ENCODE measurements at regions not wholly inside any gene's neighbourhood (a gene's known extent, or its start where the extent isn't known, plus 50 kb on each side); places are given as distances from the start of the nearest gene placed in this dataset.
A peak's percentile ranks its signal among the peaks of the same experiment; 100 is the strongest.
"Not testable (repeated sequence)": the region's sequence is repeated elsewhere in the genome, so short reads cannot be mapped to it uniquely, and the experiment has no call there.

GRCh38 chr2:139424101-139424500 is 643.9 kb upstream of the NXPH2 start:
- no peak for DNase-seq (ENCODE audit: low read depth)
- no peak overlapping the region for H3K4me3 ChIP-seq (ENCODE audit: low read depth, low read length)
- TF ChIP-seq CTCF (IDR thresholded peaks at IDR 0.05; ENCODE audit: insufficient read depth, low read depth, low read length): no peak

DNA sequence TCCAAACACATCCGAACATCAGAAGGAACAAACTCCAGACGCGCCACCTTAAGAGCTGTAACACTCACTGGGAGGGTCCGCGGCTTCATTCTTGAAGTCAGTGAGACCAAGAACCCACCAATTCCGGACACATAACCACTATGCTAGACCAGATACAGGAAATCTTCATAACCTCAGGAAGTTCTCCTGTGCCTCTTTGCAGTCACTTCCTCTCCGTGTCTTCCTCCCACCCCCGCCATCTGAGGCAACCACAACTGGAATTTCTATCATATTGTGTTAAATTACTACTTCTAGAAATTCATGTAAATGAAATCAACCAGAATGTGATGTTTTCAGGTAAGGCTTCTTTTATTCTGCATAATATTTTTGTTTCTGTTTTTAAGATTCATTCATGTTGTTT is 631.0 kb upstream of the NXPH2 start:
- no peak for TF ChIP-seq CTCF (IDR thresholded peaks at IDR 0.05; ENCODE audit: insufficient read depth, low read depth, low read length)
- peak overlapping the region; percentile 46 for H3K4me3 ChIP-seq (ENCODE audit: low read depth, low read length)
- no peak for DNase-seq (ENCODE audit: low read depth)

DNA sequence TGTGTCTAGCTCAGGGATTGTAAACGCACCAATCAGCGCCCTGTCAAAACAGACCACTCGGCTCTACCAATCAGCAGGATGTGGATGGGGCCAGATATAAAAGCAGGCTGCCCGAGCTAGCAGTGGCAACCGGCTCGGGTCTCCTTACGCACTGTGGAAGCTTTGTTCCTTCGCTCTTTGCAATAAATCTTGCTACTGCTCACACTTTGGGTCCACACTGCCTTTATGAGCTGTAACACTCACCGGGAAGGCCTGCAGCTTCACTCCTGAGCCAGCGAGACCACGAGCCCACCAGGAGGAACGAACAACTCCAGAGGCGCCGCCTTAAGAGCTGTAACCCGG is 630.6 kb upstream of the NXPH2 start:
- peak overlapping the region; percentile 46 for H3K4me3 ChIP-seq (ENCODE audit: low read depth, low read length)
- DNase-seq (ENCODE audit: low read depth): peak; percentile 25

GRCh38 chr2:139410147-139410832 is 630.1 kb upstream of the NXPH2 start:
- H3K4me3 ChIP-seq (ENCODE audit: low read depth, low read length): peak overlapping the region; percentile 46
- not testable (repeated sequence) for DNase-seq (ENCODE audit: low read depth)

- no peak for TF ChIP-seq CTCF (IDR thresholded peaks at IDR 0.05; ENCODE audit: insufficient read depth, low read depth, low read length)
- DNase-seq (ENCODE audit: low read depth): no peak
- H3K4me3 ChIP-seq (ENCODE audit: low read depth, low read length): no peak overlapping the region
Observed at GRCh38 chr2:139409212-139409611, 629.0 kb upstream of the NXPH2 start.

GRCh38 chr2:139403948-139404347 is 623.8 kb upstream of the NXPH2 start:
- TF ChIP-seq CTCF (IDR thresholded peaks at IDR 0.05; ENCODE audit: insufficient read depth, low read depth, low read length): no peak
- no peak for DNase-seq (ENCODE audit: low read depth)
- no peak overlapping the region for H3K4me3 ChIP-seq (ENCODE audit: low read depth, low read length)

DNA sequence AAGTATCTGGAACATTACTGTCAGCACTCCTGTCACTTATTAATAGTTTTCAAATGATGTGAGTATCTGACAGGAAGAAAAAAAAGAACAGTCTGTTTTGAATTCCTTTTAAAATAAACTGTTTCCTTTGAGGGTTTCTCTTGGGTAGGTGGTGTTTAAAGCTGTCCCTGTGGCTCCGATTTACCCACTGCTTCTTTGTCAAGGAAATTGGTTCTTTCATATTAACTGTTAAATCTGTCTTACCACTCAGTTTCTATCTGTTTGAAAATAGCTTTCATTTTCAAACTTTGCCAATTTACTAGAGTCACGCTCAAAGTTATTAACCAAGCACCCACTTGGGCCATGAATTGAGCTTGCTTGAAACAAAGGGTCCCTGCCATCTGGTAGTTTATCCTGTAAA is 614.6 kb upstream of the NXPH2 start:
- TF ChIP-seq CTCF (IDR thresholded peaks at IDR 0.05; ENCODE audit: insufficient read depth, low read depth, low read length): no peak
- no peak for DNase-seq (ENCODE audit: low read depth)
- no peak overlapping the region for H3K4me3 ChIP-seq (ENCODE audit: low read depth, low read length)

GRCh38 chr2:139389391-139389790 is 609.2 kb upstream of the NXPH2 start:
- no peak overlapping the region for H3K4me3 ChIP-seq (ENCODE audit: low read depth, low read length)
- no peak for TF ChIP-seq CTCF (IDR thresholded peaks at IDR 0.05; ENCODE audit: insufficient read depth, low read depth, low read length)
- no peak for DNase-seq (ENCODE audit: low read depth)
